ENCODE measurements at regions not wholly inside any gene's neighbourhood (a gene's known extent, or its start where the extent isn't known, plus 50 kb on each side); places are given as distances from the start of the nearest gene placed in this dataset.

DNA sequence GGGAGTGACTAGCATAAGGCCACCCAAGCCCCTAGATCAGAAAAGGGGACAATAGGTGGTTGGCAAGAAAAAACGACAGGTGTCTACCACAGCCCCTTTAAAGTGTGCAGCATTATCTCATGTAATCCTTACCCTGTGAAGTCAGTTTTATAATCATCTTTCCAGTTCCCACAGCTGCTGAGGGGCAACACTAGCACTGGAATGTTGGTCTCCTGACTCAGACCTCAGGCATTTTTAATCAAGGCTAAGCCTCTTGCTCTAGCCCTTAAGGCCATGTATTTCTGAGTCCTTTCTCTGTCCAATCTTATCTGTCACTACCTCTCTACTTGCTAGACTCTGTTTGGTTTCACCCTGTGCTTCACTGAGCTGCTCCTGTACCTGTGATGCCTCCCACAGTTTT is 171.7 kb downstream of the TLE3 start:
- TF ChIP-seq, protein P1, sequence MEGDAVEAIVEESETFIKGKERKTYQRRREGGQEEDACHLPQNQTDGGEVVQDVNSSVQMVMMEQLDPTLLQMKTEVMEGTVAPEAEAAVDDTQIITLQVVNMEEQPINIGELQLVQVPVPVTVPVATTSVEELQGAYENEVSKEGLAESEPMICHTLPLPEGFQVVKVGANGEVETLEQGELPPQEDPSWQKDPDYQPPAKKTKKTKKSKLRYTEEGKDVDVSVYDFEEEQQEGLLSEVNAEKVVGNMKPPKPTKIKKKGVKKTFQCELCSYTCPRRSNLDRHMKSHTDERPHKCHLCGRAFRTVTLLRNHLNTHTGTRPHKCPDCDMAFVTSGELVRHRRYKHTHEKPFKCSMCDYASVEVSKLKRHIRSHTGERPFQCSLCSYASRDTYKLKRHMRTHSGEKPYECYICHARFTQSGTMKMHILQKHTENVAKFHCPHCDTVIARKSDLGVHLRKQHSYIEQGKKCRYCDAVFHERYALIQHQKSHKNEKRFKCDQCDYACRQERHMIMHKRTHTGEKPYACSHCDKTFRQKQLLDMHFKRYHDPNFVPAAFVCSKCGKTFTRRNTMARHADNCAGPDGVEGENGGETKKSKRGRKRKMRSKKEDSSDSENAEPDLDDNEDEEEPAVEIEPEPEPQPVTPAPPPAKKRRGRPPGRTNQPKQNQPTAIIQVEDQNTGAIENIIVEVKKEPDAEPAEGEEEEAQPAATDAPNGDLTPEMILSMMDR (IDR thresholded peaks at IDR 0.05; ENCODE audit: low read depth, low read length, poor library complexity, severe bottlenecking) = no peak
- TF ChIP-seq EZH2phosphoT487 (IDR thresholded peaks at IDR 0.05; ENCODE audit: borderline replicate concordance, low read length) = no peak

Data from DOHH2 (cell line).